Ovary (tissue), 7 donors: ENCODE measurements at regions not wholly inside any gene's neighbourhood (a gene's known extent, or its start where the extent isn't known, plus 50 kb on each side); places are given as distances from the start of the nearest gene placed in this dataset.
"Not testable (repeated sequence)": the region's sequence is repeated elsewhere in the genome, so short reads cannot be mapped to it uniquely, and the experiment has no call there.

ENCODE experiments used
- DNase-seq, 5 donors: peaks; one replicate each; pipeline ENCODE4 v3.0.0-alpha.2; 2019 to 2020
- H3K27ac ChIP-seq, 2 donors: fragments of 200-600 bp; one replicate each; pipeline versions ENCODE4 v1.5.1 to v1.8.0; 2019 to 2022
- H3K27me3 ChIP-seq: fragments of 200-600 bp; one replicate; pipeline ENCODE4 v1.8.0; 2022
- H3K36me3 ChIP-seq: fragments of 200-600 bp; sonication (generic); one replicate; pipeline ENCODE4 v1.5.1; 2019
- H3K4me1 ChIP-seq: one replicate; pipeline ENCODE4 v1.8.1; 2013; ENCODE audit warnings: mild to moderate bottlenecking, moderate library complexity; ENCODE audit not compliant: insufficient read depth
- H3K4me3 ChIP-seq: fragments of 200-600 bp; sonication (generic); one replicate; pipeline ENCODE4 v1.5.1; 2017
- H3K9me3 ChIP-seq, 2 donors: fragments of 200-600 bp in 1 of 2; sonication (generic) in 1 of 2; one replicate each; pipeline versions ENCODE4 v1.5.1 to v1.8.1; 2013 to 2019; ENCODE audit warnings: mild to moderate bottlenecking in 1 of 2, moderate library complexity in 1 of 2
- CTCF ChIP-seq, 3 donors: fragments of 450-650 bp in 2 of 3; fragments of 200-600 bp in 1 of 3; IDR thresholded peaks; one replicate each; pipeline versions ENCODE4 v1.5.1 to v1.8.0; 2016 to 2022; ENCODE audit warnings: antibody characterized with exemption in 3 of 3, mild to moderate bottlenecking in 1 of 3
- EP300 ChIP-seq: sonication (generic); formaldehyde crosslinking; IDR thresholded peaks from one replicate; pipeline ENCODE4 v1.6.1; 2017; ENCODE audit warnings: antibody characterized with exemption
- POLR2A ChIP-seq: fragments of 450-650 bp; IDR thresholded peaks from one replicate; pipeline ENCODE4 v1.6.1; 2017; ENCODE audit warnings: antibody characterized with exemption, mild to moderate bottlenecking, moderate library complexity
- WGBS, 3 donors: extraction: QIAGEN DNeasy Blood & Tissue Kit in 1 of 3; methylation state at CpG; one replicate each; pipeline versions ENCODE4 v1.1.5 to v1.1.7; 2013 to 2017; 5-methylcytosine and 5-hydroxymethylcytosine counted together
- intact Hi-C, 4 donors: fragments of 100-400 bp; cut with DNase I; formaldehyde crosslinking; loops; one replicate each; pipeline versions ENCODE4 v1.11.0 to v1.15.1; 2022 to 2023
- donor health status: DM: no; HTN: no; CAD: no; lungs with moderate emphysema.
- donor health status: DM: no; HTN: no; CAD: no.
- donor health status: Bipolar disorder and iron deficiency.
- donor health status: DM: no; HTN: no; CAD: no.
- donor health status: DM: yes; HTN: yes; CAD: no.

- H3K27ac ChIP-seq = no peak overlapping the region
- 89 to 94% (median 90%) methylated on average over 5 of the region's 5 CpGs for WGBS, 3 donors
- intact Hi-C loops = no loop called here
- no peaks in the 10 kb centered on the region for H3K36me3 ChIP-seq
- no peaks in the 10 kb centered on the region for H3K27me3 ChIP-seq
- TF ChIP-seq CTCF (IDR thresholded peaks at IDR 0.05) = no peak
- TF ChIP-seq EP300 = no peak
- no peak for TF ChIP-seq POLR2A
- DNase-seq = no peak
- no peaks in the 10 kb centered on the region for H3K4me1 ChIP-seq
- H3K4me3 ChIP-seq = no peak overlapping the region
- H3K9me3 ChIP-seq = no peaks in the 10 kb centered on the region
These were observed 388.7 kb downstream of the PRELID2 start for GRCh38 chr5:145446412-145446811.

GRCh38 chr5:145445027-145445426, 390.1 kb downstream of the PRELID2 start:
- 84 to 86% (median 84%) methylated on average over 2 of the region's 2 CpGs for WGBS, 3 donors
- Histone ChIP-seq H3K27me3 (no peaks in the 10 kb centered on the region), H3K4me3 (no peak overlapping the region), H3K36me3 (no peaks in the 10 kb centered on the region), H3K9me3 (no peaks in the 10 kb centered on the region), H3K27ac (no peak overlapping the region), H3K4me1 (no peaks in the 10 kb centered on the region)
- no peak for TF ChIP-seq CTCF (IDR thresholded peaks at IDR 0.05)
- TF ChIP-seq EP300 = no peak
- no peak for TF ChIP-seq POLR2A
- intact Hi-C loops = no loop called here
- DNase-seq = no peak

DNA sequence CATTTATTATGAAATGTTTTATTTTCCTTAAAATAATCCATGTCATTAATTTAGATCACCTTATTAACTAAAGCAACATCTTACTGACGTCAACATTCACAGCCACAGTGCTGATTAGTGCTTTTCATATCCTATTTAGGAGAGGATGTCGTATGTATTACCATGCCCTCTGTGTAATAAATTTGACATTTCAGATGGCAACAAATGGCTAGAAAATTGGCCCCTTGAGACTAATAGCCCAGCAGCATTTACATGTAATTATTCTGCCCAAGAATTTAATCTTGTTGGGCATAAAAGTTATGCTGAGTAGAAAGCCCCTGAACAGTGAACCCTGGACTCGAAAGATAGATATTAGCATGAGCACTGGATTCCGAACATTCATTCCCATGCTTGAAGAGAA, 391.2 kb downstream of the PRELID2 start:
- intact Hi-C loops = no loop called here
- Histone ChIP-seq H3K9me3 (no peaks in the 10 kb centered on the region), H3K27ac (no peak overlapping the region), H3K27me3 (no peaks in the 10 kb centered on the region), H3K4me3 (no peak overlapping the region), H3K4me1 (no peaks in the 10 kb centered on the region), H3K36me3 (no peaks in the 10 kb centered on the region)
- DNase-seq = no peak
- no peak for TF ChIP-seq EP300
- TF ChIP-seq CTCF (IDR thresholded peaks at IDR 0.05) = no peak
- TF ChIP-seq POLR2A = no peak
- 71 to 79% (median 73%) methylated on average over 4 of the region's 4 CpGs for WGBS, 3 donors

DNA sequence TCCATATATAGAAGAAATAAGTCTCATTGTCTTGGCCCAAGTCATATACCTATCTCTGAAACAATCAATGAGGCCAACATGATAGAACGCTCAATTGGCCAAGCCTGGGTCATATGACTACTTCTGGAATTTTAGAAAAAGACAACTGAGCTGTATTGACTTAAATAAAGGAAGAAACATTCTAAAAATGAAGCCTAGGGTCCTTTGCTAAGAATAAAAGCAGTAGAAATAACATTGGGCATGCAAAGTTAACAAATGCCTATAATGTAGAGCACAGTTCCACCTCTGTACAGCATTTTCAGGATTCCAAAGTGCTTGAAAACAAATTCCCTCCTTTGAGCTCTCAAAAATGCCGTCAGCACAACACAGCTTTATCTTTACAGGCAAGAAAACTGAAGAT, 391.8 kb downstream of the PRELID2 start:
- no peaks in the 10 kb centered on the region for H3K9me3 ChIP-seq
- no peak overlapping the region for H3K4me3 ChIP-seq
- no peaks in the 10 kb centered on the region for H3K27me3 ChIP-seq
- no peaks in the 10 kb centered on the region for H3K36me3 ChIP-seq
- H3K4me1 ChIP-seq = no peaks in the 10 kb centered on the region
- TF ChIP-seq CTCF (IDR thresholded peaks at IDR 0.05) = no peak
- no peak for TF ChIP-seq POLR2A
- TF ChIP-seq EP300 = no peak
- no peak for DNase-seq
- intact Hi-C loops = no loop called here
- 51 to 68% (median 56%) methylated on average over 2 of the region's 2 CpGs for WGBS, 3 donors
- H3K27ac ChIP-seq = no peak overlapping the region

GRCh38 chr5:145442661-145443060, 392.5 kb downstream of the PRELID2 start:
- DNase-seq, H3K4me3 ChIP-seq, H3K4me1 ChIP-seq, H3K36me3 ChIP-seq, intact Hi-C loops, H3K9me3 ChIP-seq, H3K27me3 ChIP-seq, H3K27ac ChIP-seq: not testable (repeated sequence)
- 77 to 86% (median 78%) methylated on average over 6 of the region's 6 CpGs for WGBS, 3 donors
